OCI-LY7 (cell line): ENCODE measurements at regions not wholly inside any gene's neighbourhood (a gene's known extent, or its start where the extent isn't known, plus 50 kb on each side); places are given as distances from the start of the nearest gene placed in this dataset.

Experiments used
- BruUV-seq: library from RNA; stranded (reverse); fragments of 400-500 nt; replicated peaks from 2 replicates; lab custom pipeline; 2021; lab: Mats Ljungman, UMichigan
- CTCF ChIA-PET: fragments of 300-600 bp; sonication (Branson Sonifier 250); formaldehyde crosslinking; loops from one replicate; lab custom pipeline; 2022; ENCODE audit warnings: antibody characterized with exemption; ENCODE audit not compliant: unreplicated experiment; lab: Charles Lee
- POLR2A ChIA-PET: fragments of 300-600 bp; sonication (Branson Sonifier 250); formaldehyde crosslinking; loops from one replicate; lab custom pipeline; 2022; ENCODE audit warnings: antibody characterized with exemption; lab: Charles Lee
- DNase-seq: peaks from one replicate; pipeline ENCODE4 v3.0.0-alpha.2; 2015; ENCODE audit warnings: low spot score
- H2AFZ ChIP-seq: fragments of 200-600 bp; sonication (generic), shearing (Covaris generic); 2 replicates; pipeline ENCODE4 v1.6.1; 2014; ENCODE audit warnings: mild to moderate bottlenecking, antibody characterized with exemption, low read length, moderate library complexity
- H3K27ac ChIP-seq: fragments of 200-600 bp; sonication (generic); 2 replicates; pipeline ENCODE4 v1.5.1; 2014; ENCODE audit warnings: mixed run types, low read depth, mild to moderate bottlenecking, moderate library complexity, low read length, inconsistent platforms; ENCODE audit not compliant: poor library complexity, severe bottlenecking
- H3K36me3 ChIP-seq: fragments of 200-600 bp; sonication (generic); 2 replicates; pipeline ENCODE4 v1.6.1; 2014; ENCODE audit warnings: mild to moderate bottlenecking, antibody characterized with exemption, low read length, moderate library complexity, mixed read lengths; ENCODE audit not compliant: insufficient read depth
- H3K4me1 ChIP-seq: fragments of 200-600 bp; sonication (generic); 2 replicates; pipeline ENCODE4 v1.5.1; 2014; ENCODE audit warnings: mild to moderate bottlenecking, low read length; ENCODE audit not compliant: insufficient read depth, poor library complexity, severe bottlenecking
- H3K4me2 ChIP-seq: fragments of 200-600 bp; sonication (generic); 2 replicates; pipeline ENCODE4 v1.6.1; 2014; ENCODE audit warnings: mild to moderate bottlenecking, low read length
- H3K4me3 ChIP-seq: fragments of 200-600 bp; sonication (generic); 2 replicates; pipeline ENCODE4 v1.5.1; 2014; ENCODE audit warnings: mild to moderate bottlenecking, low read depth, low read length; ENCODE audit not compliant: poor library complexity, severe bottlenecking
- H3K79me2 ChIP-seq: fragments of 200-600 bp; sonication (generic); 2 replicates; pipeline ENCODE4 v1.6.1; 2016; ENCODE audit warnings: low read depth, mild to moderate bottlenecking, low read length, moderate library complexity, mixed read lengths; ENCODE audit not compliant: insufficient read depth
- H3K9me2 ChIP-seq: fragments of 200-600 bp; sonication (generic); 2 replicates; pipeline ENCODE4 v1.6.1; 2016; ENCODE audit warnings: mild to moderate bottlenecking, low read length, mixed read lengths; ENCODE audit not compliant: insufficient read depth
- H3K9me3 ChIP-seq: fragments of 200-600 bp; sonication (generic); 2 replicates; pipeline ENCODE4 v1.6.1; 2014; ENCODE audit warnings: mild to moderate bottlenecking, mixed run types, low read length, mixed read lengths
- H4K20me1 ChIP-seq: fragments of 200-600 bp; sonication (generic); 2 replicates; pipeline ENCODE4 v1.6.1; 2014; ENCODE audit warnings: mild to moderate bottlenecking, antibody characterized with exemption, low read length, moderate library complexity, mixed read lengths; ENCODE audit not compliant: insufficient read depth
- EZH2phosphoT487 ChIP-seq: fragments of 200-600 bp; sonication (generic); IDR thresholded peaks from 2 replicates; pipeline ENCODE4 v1.6.1; 2018; ENCODE audit warnings: low read depth, borderline replicate concordance, mild to moderate bottlenecking, mixed run types, antibody characterized with exemption, low read length, moderate library complexity, mixed read lengths
- intact Hi-C: fragments of 100-400 bp; cut with micrococcal nuclease; formaldehyde crosslinking; loops from one replicate; pipeline ENCODE4 v1.10.0; 2022; ENCODE audit not compliant: unreplicated experiment
- TF ChIP-seq, protein P1 (sequence below): fragments of 200-600 bp; sonication (generic); conservative IDR thresholded peaks from 2 replicates; pipeline ENCODE4 v1.5.1; 2014; ENCODE audit warnings: mild to moderate bottlenecking, antibody characterized with exemption, low read length, moderate library complexity, mixed read lengths

DNA sequence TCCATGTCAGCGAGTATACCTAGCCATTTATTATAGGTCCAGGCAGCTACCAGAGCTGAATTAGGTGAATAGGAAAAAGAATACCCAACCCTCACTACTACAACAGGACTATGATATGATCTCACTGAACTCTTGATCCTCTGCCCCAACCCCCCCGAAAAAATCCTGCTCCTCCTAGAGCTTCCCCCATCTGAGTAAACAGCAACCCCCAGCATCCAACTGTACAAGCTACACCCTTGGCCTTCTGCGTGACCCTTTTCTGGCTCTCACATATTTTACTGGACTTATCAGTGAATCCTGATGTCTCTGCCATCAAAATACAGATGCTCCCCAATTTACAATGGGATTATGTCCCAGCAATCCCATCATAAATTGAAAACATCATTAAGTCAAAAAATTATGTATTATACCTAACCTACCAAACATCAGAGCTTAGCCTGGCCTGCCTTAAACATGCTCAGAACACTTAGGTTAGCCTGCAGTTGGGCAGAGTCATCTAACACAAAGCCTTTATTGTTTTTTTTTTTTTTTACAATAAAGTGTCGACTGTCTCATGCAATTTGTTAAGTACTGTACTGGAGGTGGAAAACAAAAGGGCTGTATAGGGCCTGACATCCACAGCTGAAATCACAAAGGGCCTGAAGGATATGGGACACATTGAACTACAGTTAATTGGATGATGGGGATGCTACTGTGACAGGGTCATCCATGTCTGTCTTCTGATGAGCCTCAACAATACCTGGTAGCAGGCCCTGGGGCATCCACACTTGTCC is 128.9 kb upstream of the ERCC6L2 start:
- H3K4me3 ChIP-seq = no peak overlapping the region
- intact Hi-C loops = no loop called here
- TF ChIP-seq EZH2phosphoT487 = no peak
- TF ChIP-seq, protein P1, sequence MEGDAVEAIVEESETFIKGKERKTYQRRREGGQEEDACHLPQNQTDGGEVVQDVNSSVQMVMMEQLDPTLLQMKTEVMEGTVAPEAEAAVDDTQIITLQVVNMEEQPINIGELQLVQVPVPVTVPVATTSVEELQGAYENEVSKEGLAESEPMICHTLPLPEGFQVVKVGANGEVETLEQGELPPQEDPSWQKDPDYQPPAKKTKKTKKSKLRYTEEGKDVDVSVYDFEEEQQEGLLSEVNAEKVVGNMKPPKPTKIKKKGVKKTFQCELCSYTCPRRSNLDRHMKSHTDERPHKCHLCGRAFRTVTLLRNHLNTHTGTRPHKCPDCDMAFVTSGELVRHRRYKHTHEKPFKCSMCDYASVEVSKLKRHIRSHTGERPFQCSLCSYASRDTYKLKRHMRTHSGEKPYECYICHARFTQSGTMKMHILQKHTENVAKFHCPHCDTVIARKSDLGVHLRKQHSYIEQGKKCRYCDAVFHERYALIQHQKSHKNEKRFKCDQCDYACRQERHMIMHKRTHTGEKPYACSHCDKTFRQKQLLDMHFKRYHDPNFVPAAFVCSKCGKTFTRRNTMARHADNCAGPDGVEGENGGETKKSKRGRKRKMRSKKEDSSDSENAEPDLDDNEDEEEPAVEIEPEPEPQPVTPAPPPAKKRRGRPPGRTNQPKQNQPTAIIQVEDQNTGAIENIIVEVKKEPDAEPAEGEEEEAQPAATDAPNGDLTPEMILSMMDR = no peak
- BruUV-seq = no TSS peak
- POLR2A ChIA-PET = no interaction called here
- H4K20me1 ChIP-seq = no peaks in the 10 kb centered on the region
- H3K4me1 ChIP-seq = no peaks in the 10 kb centered on the region
- no peaks in the 10 kb centered on the region for H3K9me2 ChIP-seq
- H3K9me3 ChIP-seq = no peaks in the 10 kb centered on the region
- CTCF ChIA-PET = no interaction called here
- no peak overlapping the region for H3K27ac ChIP-seq
- no peaks in the 10 kb centered on the region for H3K36me3 ChIP-seq
- no peak overlapping the region for H3K4me2 ChIP-seq
- DNase-seq = no peak
- no peaks in the 10 kb centered on the region for H3K79me2 ChIP-seq
- no peak overlapping the region for H2AFZ ChIP-seq

DNA sequence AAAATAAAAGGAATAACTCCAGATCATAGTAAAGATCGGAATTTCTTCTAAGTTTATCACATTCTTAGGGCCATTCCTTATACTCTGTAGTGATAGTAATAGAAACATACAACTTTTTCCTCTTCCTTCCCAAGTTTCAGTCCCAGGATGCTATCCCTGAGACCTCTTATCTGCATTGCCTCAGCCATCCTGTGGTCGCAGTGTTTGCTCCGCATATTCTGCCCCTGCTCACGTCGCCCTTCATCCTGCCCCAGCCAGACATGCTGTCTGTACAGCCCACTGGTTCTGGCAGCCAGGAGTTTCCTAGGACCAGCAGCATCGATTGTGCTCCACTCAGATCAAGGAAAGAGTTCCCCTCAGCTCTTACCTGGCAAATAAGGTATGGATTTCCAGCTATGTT is 132.7 kb upstream of the ERCC6L2 start:
- no peak for DNase-seq
- CTCF ChIA-PET = no interaction called here
- BruUV-seq = no TSS peak
- H3K9me2 ChIP-seq = no peaks in the 10 kb centered on the region
- no peak overlapping the region for H3K4me3 ChIP-seq
- TF ChIP-seq, protein P1 = no peak
- no peak for TF ChIP-seq EZH2phosphoT487
- H3K9me3 ChIP-seq = no peaks in the 10 kb centered on the region
- H4K20me1 ChIP-seq = no peaks in the 10 kb centered on the region
- no peak overlapping the region for H3K4me2 ChIP-seq
- intact Hi-C loops = no loop called here
- H3K36me3 ChIP-seq = no peaks in the 10 kb centered on the region
- no peaks in the 10 kb centered on the region for H3K4me1 ChIP-seq
- H3K79me2 ChIP-seq = no peaks in the 10 kb centered on the region
- POLR2A ChIA-PET = interaction anchor here (0.9 kb wide), 1 partner anchor 22 kb away, joined by 4 read pairs; no protein-coding TSS in a partner anchor
- H3K27ac ChIP-seq = no peak overlapping the region
- H2AFZ ChIP-seq = no peak overlapping the region

DNA sequence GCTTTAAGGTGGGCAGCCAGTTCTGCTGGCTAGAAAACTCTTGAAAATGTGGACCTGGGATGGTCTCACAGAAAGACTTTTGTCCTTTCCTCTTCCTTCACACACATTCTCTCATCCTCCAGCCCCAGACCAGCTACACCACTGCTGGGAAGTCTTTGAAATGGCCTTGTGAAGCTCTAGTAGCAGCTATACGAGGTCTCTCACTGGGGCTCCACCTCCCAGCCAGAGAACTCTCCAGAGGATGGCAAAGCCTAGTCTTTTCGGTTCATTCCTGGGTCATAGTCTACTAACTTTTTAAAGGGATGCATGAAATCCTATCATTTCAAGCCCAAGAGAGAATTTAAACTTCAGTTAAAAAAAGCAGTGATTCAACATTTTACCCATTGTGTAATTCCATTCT is 133.9 kb upstream of the ERCC6L2 start:
- H2AFZ ChIP-seq = no peak overlapping the region
- no peak overlapping the region for H3K27ac ChIP-seq
- CTCF ChIA-PET = no interaction called here
- no peaks in the 10 kb centered on the region for H3K79me2 ChIP-seq
- H4K20me1 ChIP-seq = no peaks in the 10 kb centered on the region
- TF ChIP-seq, protein P1 = no peak
- TF ChIP-seq EZH2phosphoT487 = no peak
- no peak for DNase-seq
- H3K9me2 ChIP-seq = no peaks in the 10 kb centered on the region
- intact Hi-C loops = no loop called here
- POLR2A ChIA-PET = interaction anchor here (0.9 kb wide), 1 partner anchor 23 kb away, joined by 4 read pairs; no protein-coding TSS in a partner anchor
- no peak overlapping the region for H3K4me3 ChIP-seq
- no peaks in the 10 kb centered on the region for H3K36me3 ChIP-seq
- no TSS peak for BruUV-seq
- no peaks in the 10 kb centered on the region for H3K9me3 ChIP-seq
- H3K4me1 ChIP-seq = no peaks in the 10 kb centered on the region
- H3K4me2 ChIP-seq = no peak overlapping the region
